ENCODE measurements at regions not wholly inside any gene's neighbourhood (a gene's known extent, or its start where the extent isn't known, plus 50 kb on each side); places are given as distances from the start of the nearest gene placed in this dataset.

DNA sequence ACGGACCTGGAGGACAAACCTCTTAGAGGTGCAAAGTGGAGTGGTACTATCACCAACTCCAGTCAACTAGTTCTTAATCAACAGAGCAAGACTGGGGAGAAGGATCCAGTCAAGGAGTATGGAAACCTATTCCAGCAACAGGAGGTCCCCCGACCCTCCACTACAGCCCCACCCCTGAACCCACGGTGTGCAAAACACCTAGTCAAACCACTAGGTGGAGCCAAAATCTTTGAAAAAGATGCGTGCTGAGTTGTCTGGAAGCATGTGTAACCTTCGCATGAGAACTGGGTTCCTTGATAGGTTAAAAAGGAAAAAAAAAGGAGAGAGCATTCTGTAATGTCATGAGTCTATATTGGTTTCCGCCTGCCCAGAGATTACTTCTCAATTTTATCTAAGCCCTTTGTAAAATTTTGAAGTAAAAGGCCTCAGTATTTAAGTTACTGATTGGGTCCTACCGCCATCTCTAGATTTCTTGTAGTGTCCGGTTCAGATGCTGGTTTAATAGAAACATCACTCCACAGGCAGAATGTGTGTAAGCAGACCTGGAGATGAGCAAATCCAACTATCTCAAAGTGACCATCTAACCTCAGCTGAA, 81.9 kb upstream of the HAO2 start:
- TF ChIP-seq, protein P1, sequence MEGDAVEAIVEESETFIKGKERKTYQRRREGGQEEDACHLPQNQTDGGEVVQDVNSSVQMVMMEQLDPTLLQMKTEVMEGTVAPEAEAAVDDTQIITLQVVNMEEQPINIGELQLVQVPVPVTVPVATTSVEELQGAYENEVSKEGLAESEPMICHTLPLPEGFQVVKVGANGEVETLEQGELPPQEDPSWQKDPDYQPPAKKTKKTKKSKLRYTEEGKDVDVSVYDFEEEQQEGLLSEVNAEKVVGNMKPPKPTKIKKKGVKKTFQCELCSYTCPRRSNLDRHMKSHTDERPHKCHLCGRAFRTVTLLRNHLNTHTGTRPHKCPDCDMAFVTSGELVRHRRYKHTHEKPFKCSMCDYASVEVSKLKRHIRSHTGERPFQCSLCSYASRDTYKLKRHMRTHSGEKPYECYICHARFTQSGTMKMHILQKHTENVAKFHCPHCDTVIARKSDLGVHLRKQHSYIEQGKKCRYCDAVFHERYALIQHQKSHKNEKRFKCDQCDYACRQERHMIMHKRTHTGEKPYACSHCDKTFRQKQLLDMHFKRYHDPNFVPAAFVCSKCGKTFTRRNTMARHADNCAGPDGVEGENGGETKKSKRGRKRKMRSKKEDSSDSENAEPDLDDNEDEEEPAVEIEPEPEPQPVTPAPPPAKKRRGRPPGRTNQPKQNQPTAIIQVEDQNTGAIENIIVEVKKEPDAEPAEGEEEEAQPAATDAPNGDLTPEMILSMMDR (IDR thresholded peaks at IDR 0.05; ENCODE audit: insufficient read depth, low read length): peak; percentile 28
- TF ChIP-seq SPI1 (IDR thresholded peaks at IDR 0.05; ENCODE audit: borderline replicate concordance, low read depth): no peak
- DNase-seq (ENCODE audit: low read depth in 1 of 2, low spot score in 1 of 2): peak in 1 of 2 experiments; percentile 22
- H3K27me3 ChIP-seq (ENCODE audit: insufficient read depth, poor library complexity, severe bottlenecking): no peaks in the 10 kb centered on the region

DNA sequence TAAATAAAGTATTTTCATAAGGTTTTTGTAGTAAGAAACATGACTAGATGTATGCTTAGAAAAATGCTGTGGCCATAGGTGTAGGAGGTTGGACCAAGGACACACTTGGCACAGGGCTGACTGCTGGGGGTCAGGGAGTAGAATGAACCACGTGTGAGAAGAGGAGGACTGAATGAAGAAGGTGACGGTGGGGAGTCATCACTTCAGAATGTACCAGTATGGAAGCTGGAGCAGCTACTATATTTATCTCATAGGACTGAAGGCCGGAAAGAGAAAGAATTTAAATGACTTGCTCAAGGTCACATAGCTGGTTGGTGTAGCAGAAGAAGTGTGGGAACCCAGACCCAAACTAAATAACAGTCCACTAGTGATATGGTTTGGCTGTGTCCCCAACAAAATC, 79.8 kb upstream of the HAO2 start:
- Histone ChIP-seq H3K27me3 (ENCODE audit: insufficient read depth, poor library complexity, severe bottlenecking) (no peaks in the 10 kb centered on the region), H3K27ac (replicated peaks) (no peak overlapping the region), H3K4me3 (replicated peaks; ENCODE audit: insufficient read depth, low read length) (no peak overlapping the region)
- TF ChIP-seq, protein P1 (IDR thresholded peaks at IDR 0.05; ENCODE audit: insufficient read depth, low read length): no peak
- TF ChIP-seq, protein P2, sequence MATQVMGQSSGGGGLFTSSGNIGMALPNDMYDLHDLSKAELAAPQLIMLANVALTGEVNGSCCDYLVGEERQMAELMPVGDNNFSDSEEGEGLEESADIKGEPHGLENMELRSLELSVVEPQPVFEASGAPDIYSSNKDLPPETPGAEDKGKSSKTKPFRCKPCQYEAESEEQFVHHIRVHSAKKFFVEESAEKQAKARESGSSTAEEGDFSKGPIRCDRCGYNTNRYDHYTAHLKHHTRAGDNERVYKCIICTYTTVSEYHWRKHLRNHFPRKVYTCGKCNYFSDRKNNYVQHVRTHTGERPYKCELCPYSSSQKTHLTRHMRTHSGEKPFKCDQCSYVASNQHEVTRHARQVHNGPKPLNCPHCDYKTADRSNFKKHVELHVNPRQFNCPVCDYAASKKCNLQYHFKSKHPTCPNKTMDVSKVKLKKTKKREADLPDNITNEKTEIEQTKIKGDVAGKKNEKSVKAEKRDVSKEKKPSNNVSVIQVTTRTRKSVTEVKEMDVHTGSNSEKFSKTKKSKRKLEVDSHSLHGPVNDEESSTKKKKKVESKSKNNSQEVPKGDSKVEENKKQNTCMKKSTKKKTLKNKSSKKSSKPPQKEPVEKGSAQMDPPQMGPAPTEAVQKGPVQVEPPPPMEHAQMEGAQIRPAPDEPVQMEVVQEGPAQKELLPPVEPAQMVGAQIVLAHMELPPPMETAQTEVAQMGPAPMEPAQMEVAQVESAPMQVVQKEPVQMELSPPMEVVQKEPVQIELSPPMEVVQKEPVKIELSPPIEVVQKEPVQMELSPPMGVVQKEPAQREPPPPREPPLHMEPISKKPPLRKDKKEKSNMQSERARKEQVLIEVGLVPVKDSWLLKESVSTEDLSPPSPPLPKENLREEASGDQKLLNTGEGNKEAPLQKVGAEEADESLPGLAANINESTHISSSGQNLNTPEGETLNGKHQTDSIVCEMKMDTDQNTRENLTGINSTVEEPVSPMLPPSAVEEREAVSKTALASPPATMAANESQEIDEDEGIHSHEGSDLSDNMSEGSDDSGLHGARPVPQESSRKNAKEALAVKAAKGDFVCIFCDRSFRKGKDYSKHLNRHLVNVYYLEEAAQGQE (IDR thresholded peaks at IDR 0.05; ENCODE audit: insufficient replicate concordance, low read depth): no peak
- TF ChIP-seq POLR2AphosphoS5 (IDR thresholded peaks at IDR 0.05; ENCODE audit: low read depth) (no peak), GABPA (IDR thresholded peaks at IDR 0.05; ENCODE audit: low read depth) (no peak), SPI1 (IDR thresholded peaks at IDR 0.05; ENCODE audit: borderline replicate concordance, low read depth) (no peak)
- no peak for DNase-seq (ENCODE audit: low read depth in 1 of 2, low spot score in 1 of 2)

More for the DNA sequence above, 81.9 kb upstream of the HAO2 start:
- Histone ChIP-seq H3K4me3 (replicated peaks; ENCODE audit: insufficient read depth, low read length) (no peak overlapping the region), H3K27ac (replicated peaks) (no peak overlapping the region)

DNA sequence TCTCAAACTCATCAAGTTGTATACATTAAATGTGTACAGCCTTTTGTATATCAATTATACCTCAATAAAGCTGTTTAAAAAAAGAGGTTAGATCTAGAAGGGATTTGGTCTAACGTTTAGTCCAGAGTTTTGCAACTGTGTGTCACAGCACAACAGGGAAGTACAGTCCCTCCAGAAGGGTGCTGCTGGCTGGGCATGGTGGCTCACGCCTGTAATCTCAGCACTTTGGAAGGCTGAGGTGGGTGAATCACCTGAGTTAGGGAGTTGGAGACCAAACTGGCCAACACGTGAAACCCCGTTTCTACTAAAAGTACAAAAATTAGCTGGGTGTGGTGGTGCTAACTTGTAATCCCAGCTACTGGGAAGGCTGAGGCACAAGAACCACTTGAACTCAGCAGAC, 78.3 kb upstream of the HAO2 start:
- Histone ChIP-seq H3K27me3 (ENCODE audit: insufficient read depth, poor library complexity, severe bottlenecking) (no peaks in the 10 kb centered on the region), H3K27ac (replicated peaks) (no peak overlapping the region), H3K4me3 (replicated peaks; ENCODE audit: insufficient read depth, low read length) (no peak overlapping the region)
- no peak for DNase-seq (ENCODE audit: low read depth in 1 of 2, low spot score in 1 of 2)
- no peak for TF ChIP-seq POLR2AphosphoS5 (IDR thresholded peaks at IDR 0.05; ENCODE audit: low read depth)
- TF ChIP-seq GABPA (IDR thresholded peaks at IDR 0.05; ENCODE audit: low read depth): no peak
- TF ChIP-seq, protein P1 (IDR thresholded peaks at IDR 0.05; ENCODE audit: insufficient read depth, low read length): no peak
- TF ChIP-seq, protein P2 (IDR thresholded peaks at IDR 0.05; ENCODE audit: insufficient replicate concordance, low read depth): no peak
- no peak for TF ChIP-seq SPI1 (IDR thresholded peaks at IDR 0.05; ENCODE audit: borderline replicate concordance, low read depth)

Measured in HL-60 (cell line).